Gastroesophageal sphincter (tissue), 4 donors: ENCODE measurements at regions not wholly inside any gene's neighbourhood (a gene's known extent, or its start where the extent isn't known, plus 50 kb on each side); places are given as distances from the start of the nearest gene placed in this dataset.

Source experiments
- ATAC-seq: fragments of 150-250 bp; one replicate; pipeline ENCODE4 v1.9.1; 2016; ENCODE audit warnings: mild to moderate bottlenecking, moderate library complexity
- H3K27ac ChIP-seq, 4 donors: fragments of 200-600 bp; sonication (generic) in 3 of 4; 1 replicate in 3 of 4; 2 replicates in 1 of 4; pipeline ENCODE4 v1.5.1; 2016 to 2019
- H3K27me3 ChIP-seq: fragments of 200-600 bp; sonication (generic); one replicate; pipeline ENCODE4 v1.5.1; 2019
- H3K36me3 ChIP-seq, 2 donors: fragments of 200-600 bp; sonication (generic); one replicate each; pipeline ENCODE4 v1.5.1; 2019; ENCODE audit warnings: control low read depth in 1 of 2
- H3K4me1 ChIP-seq, 3 donors: fragments of 200-600 bp; sonication (generic); 1 replicate in 2 of 3; 2 replicates in 1 of 3; pipeline ENCODE4 v1.5.1; 2016 to 2019; ENCODE audit warnings: control low read depth in 2 of 3
- H3K4me3 ChIP-seq, 2 donors: fragments of 200-600 bp; sonication (generic); one replicate each; pipeline ENCODE4 v1.5.1; 2019; ENCODE audit warnings: mild to moderate bottlenecking in 1 of 2, moderate library complexity in 1 of 2
- H3K9me3 ChIP-seq, 3 donors: fragments of 200-600 bp; sonication (generic); one replicate each; pipeline ENCODE4 v1.5.1; 2017 to 2019; ENCODE audit warnings: control low read depth in 2 of 3
- EP300 ChIP-seq: sonication (generic); formaldehyde crosslinking; IDR thresholded peaks from one replicate; pipeline ENCODE4 v1.6.1; 2017; ENCODE audit warnings: antibody characterized with exemption, mild to moderate bottlenecking
- POLR2A ChIP-seq, 2 donors: fragments of 450-650 bp; IDR thresholded peaks; one replicate each; pipeline ENCODE4 v1.6.1; 2017; ENCODE audit warnings: antibody characterized with exemption in 2 of 2, mild to moderate bottlenecking in 2 of 2, moderate library complexity in 1 of 2
- POLR2AphosphoS5 ChIP-seq: sonication (generic); formaldehyde crosslinking; IDR thresholded peaks from one replicate; pipeline ENCODE4 v1.6.1; 2017; ENCODE audit warnings: antibody characterized with exemption
- whole genome bisulfite sequencing, 2 donors: methylation state at CpG; one replicate each; pipeline ENCODE4 v1.1.5; 2018; ENCODE audit warnings: low coverage in 1 of 2; 5-methylcytosine and 5-hydroxymethylcytosine counted together
- TF ChIP-seq, protein P1 (sequence below), 4 experiments: fragments of 200-600 bp in 2 of 4; fragments of 450-650 bp in 2 of 4; sonication (generic) in 1 of 4; IDR thresholded peaks; one replicate each; pipeline ENCODE4 v1.5.1; 2017 to 2019; ENCODE audit warnings: antibody characterized with exemption in 4 of 4, mild to moderate bottlenecking in 2 of 4, moderate library complexity in 2 of 4

DNA sequence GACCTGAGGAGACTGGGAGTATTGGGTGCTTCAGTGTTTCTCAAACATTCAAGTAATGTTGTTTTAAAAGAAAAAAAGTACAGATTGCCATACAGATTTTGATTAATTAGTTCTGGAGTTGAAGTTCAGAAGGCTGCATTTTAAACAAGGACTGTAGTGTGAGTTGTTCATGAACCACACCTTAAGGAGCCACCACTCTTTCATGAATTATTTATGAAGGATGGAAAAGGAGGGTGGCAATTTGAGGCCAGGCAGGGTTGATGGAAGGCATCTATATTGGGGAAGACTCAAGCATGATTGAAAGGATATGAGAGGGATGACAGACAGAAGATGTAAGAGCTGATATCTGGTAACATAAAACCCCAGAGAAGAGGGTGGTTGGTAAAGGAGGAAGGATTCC, 146.6 kb upstream of the CAND1 start:
- no peak for ATAC-seq
- TF ChIP-seq, protein P1, sequence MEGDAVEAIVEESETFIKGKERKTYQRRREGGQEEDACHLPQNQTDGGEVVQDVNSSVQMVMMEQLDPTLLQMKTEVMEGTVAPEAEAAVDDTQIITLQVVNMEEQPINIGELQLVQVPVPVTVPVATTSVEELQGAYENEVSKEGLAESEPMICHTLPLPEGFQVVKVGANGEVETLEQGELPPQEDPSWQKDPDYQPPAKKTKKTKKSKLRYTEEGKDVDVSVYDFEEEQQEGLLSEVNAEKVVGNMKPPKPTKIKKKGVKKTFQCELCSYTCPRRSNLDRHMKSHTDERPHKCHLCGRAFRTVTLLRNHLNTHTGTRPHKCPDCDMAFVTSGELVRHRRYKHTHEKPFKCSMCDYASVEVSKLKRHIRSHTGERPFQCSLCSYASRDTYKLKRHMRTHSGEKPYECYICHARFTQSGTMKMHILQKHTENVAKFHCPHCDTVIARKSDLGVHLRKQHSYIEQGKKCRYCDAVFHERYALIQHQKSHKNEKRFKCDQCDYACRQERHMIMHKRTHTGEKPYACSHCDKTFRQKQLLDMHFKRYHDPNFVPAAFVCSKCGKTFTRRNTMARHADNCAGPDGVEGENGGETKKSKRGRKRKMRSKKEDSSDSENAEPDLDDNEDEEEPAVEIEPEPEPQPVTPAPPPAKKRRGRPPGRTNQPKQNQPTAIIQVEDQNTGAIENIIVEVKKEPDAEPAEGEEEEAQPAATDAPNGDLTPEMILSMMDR (IDR thresholded peaks at IDR 0.05) = no peak
- H3K4me3 ChIP-seq = no peak overlapping the region
- no peaks in the 10 kb centered on the region for H3K36me3 ChIP-seq
- H3K27me3 ChIP-seq = no peaks in the 10 kb centered on the region
- no peak overlapping the region for H3K27ac ChIP-seq
- no peaks in the 10 kb centered on the region for H3K9me3 ChIP-seq
- no peaks in the 10 kb centered on the region for H3K4me1 ChIP-seq

DNA sequence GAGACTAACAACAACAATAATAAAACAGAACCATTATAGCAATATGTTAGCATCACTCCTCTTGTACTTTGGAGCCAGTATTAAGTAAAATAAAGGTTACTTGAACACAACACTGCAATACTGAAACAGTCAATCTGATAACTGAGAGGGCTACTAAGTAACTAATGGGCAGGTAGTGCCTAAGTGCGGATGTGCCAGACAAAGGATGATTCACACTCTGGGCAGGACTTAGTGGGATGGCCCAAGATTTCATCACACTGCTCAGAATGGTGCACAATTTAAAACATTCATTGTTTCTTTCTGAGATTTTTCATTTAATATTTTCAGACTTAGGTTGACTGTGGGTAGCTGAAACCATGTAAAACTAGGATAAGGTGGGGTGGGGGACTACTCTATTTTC, 131.9 kb upstream of the CAND1 start:
- WGBS, 2 donors = 92 to 100% methylated on average over 1 of the region's 1 CpG
- ATAC-seq = no peak
- no peaks in the 10 kb centered on the region for H3K4me1 ChIP-seq
- H3K36me3 ChIP-seq = no peaks in the 10 kb centered on the region
- no peaks in the 10 kb centered on the region for H3K27me3 ChIP-seq
- TF ChIP-seq EP300 (no peak), POLR2AphosphoS5 (no peak), POLR2A (IDR thresholded peaks at IDR 0.05) (no peak)
- TF ChIP-seq, protein P1 (IDR thresholded peaks at IDR 0.05) = no peak
- H3K27ac ChIP-seq = no peak overlapping the region
- H3K9me3 ChIP-seq = no peaks in the 10 kb centered on the region
- H3K4me3 ChIP-seq = no peak overlapping the region

DNA sequence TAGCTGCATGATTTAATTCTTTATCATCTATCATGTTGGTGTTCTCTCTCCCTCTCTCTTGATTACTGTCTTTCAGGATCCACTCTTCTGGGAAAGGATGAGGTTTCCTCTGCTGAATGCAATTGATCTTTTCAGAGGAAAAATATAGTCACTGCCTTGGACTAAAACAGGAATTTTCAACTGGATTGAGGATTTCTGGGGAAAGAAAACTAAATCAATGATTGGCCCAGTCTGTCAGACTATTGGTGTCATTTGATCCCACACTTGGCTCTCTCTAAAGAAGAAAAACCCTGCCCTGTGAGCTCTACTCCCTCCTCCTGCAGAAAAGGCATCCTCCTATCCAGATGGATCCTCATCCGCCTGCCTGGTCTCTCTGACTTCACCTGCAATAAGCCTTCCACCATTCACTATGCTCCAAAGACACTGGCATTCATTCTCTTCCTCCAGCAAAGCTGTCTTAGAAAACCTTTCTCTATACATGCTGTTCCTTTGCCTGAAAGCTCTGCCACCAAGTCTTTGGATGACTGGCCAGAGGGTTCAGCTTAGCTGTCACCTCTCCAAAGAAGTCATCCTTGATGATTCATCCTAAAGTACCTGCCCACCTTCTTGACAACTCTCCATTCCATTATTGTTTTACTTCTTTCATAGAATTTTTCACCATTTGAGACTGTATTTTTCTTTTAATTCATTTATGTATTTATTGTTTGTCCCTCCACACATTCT, 127.7 kb upstream of the CAND1 start:
- Histone ChIP-seq H3K36me3 (no peaks in the 10 kb centered on the region), H3K9me3 (no peaks in the 10 kb centered on the region), H3K4me3 (no peak overlapping the region), H3K27me3 (no peaks in the 10 kb centered on the region), H3K4me1 (no peaks in the 10 kb centered on the region), H3K27ac (no peak overlapping the region)
- ATAC-seq = no peak
- TF ChIP-seq, protein P1 (IDR thresholded peaks at IDR 0.05) = no peak
- TF ChIP-seq EP300 (no peak), POLR2A (IDR thresholded peaks at IDR 0.05) (no peak), POLR2AphosphoS5 (no peak)
- WGBS, 2 donors = 50 to 73% methylated on average over 1 of the region's 1 CpG

DNA sequence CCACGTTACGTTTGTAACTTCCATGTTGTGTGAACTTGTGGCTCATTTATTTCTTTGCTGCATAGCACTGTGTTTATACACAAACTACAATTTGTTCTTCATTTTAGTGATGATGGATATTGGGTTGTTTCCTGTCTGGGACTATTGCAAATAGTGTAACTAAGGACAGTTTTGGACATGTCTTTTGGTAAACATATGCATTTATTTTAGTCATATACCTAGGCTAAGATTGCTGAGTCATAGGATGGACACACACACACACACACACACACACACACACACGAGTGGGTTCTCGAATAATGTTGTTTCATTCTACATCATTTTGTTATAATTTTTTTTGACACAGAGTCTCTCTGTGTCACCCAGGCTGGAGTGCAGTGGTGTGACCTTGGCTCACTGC, 123.5 kb upstream of the CAND1 start:
- Histone ChIP-seq H3K36me3 (no peaks in the 10 kb centered on the region), H3K27me3 (no peaks in the 10 kb centered on the region), H3K4me3 (no peak overlapping the region), H3K27ac (no peak overlapping the region), H3K4me1 (no peaks in the 10 kb centered on the region), H3K9me3 (no peaks in the 10 kb centered on the region)
- WGBS, 2 donors = 59 to 79% methylated on average over 4 of the region's 4 CpGs
- no peak for ATAC-seq
- TF ChIP-seq POLR2AphosphoS5 (no peak), POLR2A (IDR thresholded peaks at IDR 0.05) (no peak), EP300 (no peak)
- TF ChIP-seq, protein P1 (IDR thresholded peaks at IDR 0.05) = no peak

DNA sequence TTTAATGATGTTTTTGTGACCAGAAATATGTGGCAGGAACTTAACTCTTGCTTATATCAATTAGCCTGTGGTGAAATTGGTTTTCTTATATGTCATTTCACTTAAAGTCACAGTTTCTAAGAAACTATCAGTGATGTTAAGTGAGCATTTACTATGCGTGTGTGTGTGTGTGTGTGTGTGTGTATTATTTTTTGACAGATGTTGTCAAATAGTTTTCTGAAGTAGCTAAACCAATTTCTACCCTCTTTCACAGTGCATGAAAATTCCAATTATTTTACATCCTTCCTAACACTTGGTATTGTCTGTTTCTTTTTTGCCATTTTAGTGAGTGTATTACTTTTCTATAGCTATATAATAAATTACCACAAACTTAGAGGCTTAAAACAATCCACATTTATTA, 122.1 kb upstream of the CAND1 start:
- WGBS, 2 donors = 44 to 56% methylated on average over 1 of the region's 1 CpG
- H3K27ac ChIP-seq = no peak overlapping the region
- no peaks in the 10 kb centered on the region for H3K27me3 ChIP-seq
- TF ChIP-seq POLR2A (IDR thresholded peaks at IDR 0.05) = no peak
- no peak for TF ChIP-seq POLR2AphosphoS5
- no peak for TF ChIP-seq EP300
- TF ChIP-seq, protein P1 (IDR thresholded peaks at IDR 0.05) = no peak
- H3K9me3 ChIP-seq = no peaks in the 10 kb centered on the region
- no peaks in the 10 kb centered on the region for H3K36me3 ChIP-seq
- H3K4me1 ChIP-seq = no peaks in the 10 kb centered on the region
- ATAC-seq = no peak
- H3K4me3 ChIP-seq = no peak overlapping the region
